ENCODE measurements at regions not wholly inside any gene's neighbourhood (a gene's known extent, or its start where the extent isn't known, plus 50 kb on each side); places are given as distances from the start of the nearest gene placed in this dataset.

GRCh38 chr2:239666053-239666854 lies 265.4 kb upstream of the HDAC4 start:
- TF ChIP-seq ZFP3 (CRISPR knock-in tag; IDR thresholded peaks at IDR 0.05) (no peak), RARB (CRISPR knock-in tag; IDR thresholded peaks at IDR 0.05) (no peak)
- TF ChIP-seq, protein P1, sequence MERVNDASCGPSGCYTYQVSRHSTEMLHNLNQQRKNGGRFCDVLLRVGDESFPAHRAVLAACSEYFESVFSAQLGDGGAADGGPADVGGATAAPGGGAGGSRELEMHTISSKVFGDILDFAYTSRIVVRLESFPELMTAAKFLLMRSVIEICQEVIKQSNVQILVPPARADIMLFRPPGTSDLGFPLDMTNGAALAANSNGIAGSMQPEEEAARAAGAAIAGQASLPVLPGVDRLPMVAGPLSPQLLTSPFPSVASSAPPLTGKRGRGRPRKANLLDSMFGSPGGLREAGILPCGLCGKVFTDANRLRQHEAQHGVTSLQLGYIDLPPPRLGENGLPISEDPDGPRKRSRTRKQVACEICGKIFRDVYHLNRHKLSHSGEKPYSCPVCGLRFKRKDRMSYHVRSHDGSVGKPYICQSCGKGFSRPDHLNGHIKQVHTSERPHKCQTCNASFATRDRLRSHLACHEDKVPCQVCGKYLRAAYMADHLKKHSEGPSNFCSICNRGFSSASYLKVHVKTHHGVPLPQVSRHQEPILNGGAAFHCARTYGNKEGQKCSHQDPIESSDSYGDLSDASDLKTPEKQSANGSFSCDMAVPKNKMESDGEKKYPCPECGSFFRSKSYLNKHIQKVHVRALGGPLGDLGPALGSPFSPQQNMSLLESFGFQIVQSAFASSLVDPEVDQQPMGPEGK (CRISPR knock-in tag; IDR thresholded peaks at IDR 0.05; ENCODE audit: borderline replicate concordance): no peak
